SU-DHL-6 (cell line): ENCODE measurements at regions not wholly inside any gene's neighbourhood (a gene's known extent, or its start where the extent isn't known, plus 50 kb on each side); places are given as distances from the start of the nearest gene placed in this dataset.

ENCODE experiments used
- H2AFZ ChIP-seq: fragments of 200-600 bp; sonication (generic); 2 replicates; pipeline ENCODE4 v1.6.1; 2014; ENCODE audit warnings: low read depth, mild to moderate bottlenecking, moderate library complexity, mixed read lengths, antibody characterized with exemption, low read length; ENCODE audit not compliant: severe bottlenecking
- H3F3A ChIP-seq: fragments of 200-600 bp; shearing (Covaris generic); 2 replicates; pipeline ENCODE4 v1.6.0; 2016; ENCODE audit warnings: antibody characterized with exemption, mild to moderate bottlenecking; ENCODE audit not compliant: insufficient read depth
- H3K27ac ChIP-seq: fragments of 200-600 bp; sonication (generic); 2 replicates; pipeline ENCODE4 v1.5.1; 2016; ENCODE audit warnings: low read depth, mild to moderate bottlenecking, low read length, moderate library complexity, mixed read lengths
- H3K27me3 ChIP-seq: fragments of 200-600 bp; sonication (generic), shearing (Covaris generic); 2 replicates; pipeline ENCODE4 v1.6.0; 2014; ENCODE audit warnings: mild to moderate bottlenecking, low read length
- H3K36me3 ChIP-seq: fragments of 200-600 bp; sonication (generic); 2 replicates; pipeline ENCODE4 v1.6.1; 2014; ENCODE audit warnings: mild to moderate bottlenecking, low read length, mixed read lengths
- H3K4me2 ChIP-seq: fragments of 300-600, 200-600 bp; shearing (Covaris generic), sonication (generic); 2 replicates; pipeline ENCODE4 v1.6.0; 2014; ENCODE audit warnings: low read length, low read depth, mild to moderate bottlenecking; ENCODE audit not compliant: poor library complexity, severe bottlenecking
- H3K4me3 ChIP-seq: fragments of 200-600 bp; sonication (generic); 2 replicates; pipeline ENCODE4 v1.5.1; 2014; ENCODE audit warnings: antibody characterized with exemption, low read length, mild to moderate bottlenecking, mixed read lengths; ENCODE audit not compliant: insufficient read depth, poor library complexity, severe bottlenecking
- H3K79me2 ChIP-seq: fragments of 200-600 bp; sonication (generic); 2 replicates; pipeline ENCODE4 v1.6.1; 2014; ENCODE audit warnings: mild to moderate bottlenecking, low read length, moderate library complexity; ENCODE audit not compliant: insufficient read depth
- H3K9ac ChIP-seq: fragments of 200-600 bp; sonication (generic); 2 replicates; pipeline ENCODE4 v1.7.0; 2014; ENCODE audit warnings: mild to moderate bottlenecking, low read length
- H3K9me2 ChIP-seq: fragments of 200-600 bp; sonication (generic); replicated peaks from 2 replicates; pipeline ENCODE4 v1.6.1; 2014; ENCODE audit warnings: low read length; ENCODE audit not compliant: insufficient read depth
- H3K9me3 ChIP-seq: fragments of 200-600 bp; sonication (generic); 2 replicates; pipeline ENCODE4 v1.6.1; 2014; ENCODE audit warnings: low read length, mixed read lengths; ENCODE audit not compliant: insufficient read depth
- H4K20me1 ChIP-seq: fragments of 200-600 bp; sonication (generic); 2 replicates; pipeline ENCODE4 v1.6.1; 2014; ENCODE audit warnings: low read depth, mild to moderate bottlenecking, antibody characterized with exemption, low read length, moderate library complexity, mixed read lengths
- CTCF ChIP-seq: fragments of 200-600 bp; sonication (generic); IDR thresholded peaks from one replicate; pipeline ENCODE4 v1.5.1; 2017; ENCODE audit warnings: antibody characterized with exemption, mild to moderate bottlenecking, low read length, moderate library complexity; ENCODE audit not compliant: insufficient read depth, poor library complexity, severe bottlenecking
- EZH2phosphoT487 ChIP-seq: fragments of 200-600 bp; sonication (generic), shearing (Covaris generic); conservative IDR thresholded peaks from 2 replicates; pipeline ENCODE4 v1.6.1; 2018; ENCODE audit warnings: mild to moderate bottlenecking, antibody characterized with exemption, low read length, moderate library complexity, mixed read lengths

- H3K9ac ChIP-seq = no peak overlapping the region
- H3K36me3 ChIP-seq = no peaks in the 10 kb centered on the region
- no peak overlapping the region for H3K27ac ChIP-seq
Measured at GRCh38 chr9:75803130-75803529, 87.3 kb upstream of the PCSK5 start.

GRCh38 chr9:75810063-75810462, 80.4 kb upstream of the PCSK5 start:
- no peak overlapping the region for H3K27ac ChIP-seq
- no peak overlapping the region for H3K9ac ChIP-seq
- no peaks in the 10 kb centered on the region for H3K36me3 ChIP-seq
- H3K79me2 ChIP-seq = no peaks in the 10 kb centered on the region
- H3K4me3 ChIP-seq = no peak overlapping the region
- no peaks in the 10 kb centered on the region for H3K9me3 ChIP-seq
- H2AFZ ChIP-seq = no peak overlapping the region
- H4K20me1 ChIP-seq = no peaks in the 10 kb centered on the region
- TF ChIP-seq CTCF (no peak), EZH2phosphoT487 (no peak)
- no peaks in the 10 kb centered on the region for H3K27me3 ChIP-seq
- no peaks in the 10 kb centered on the region for H3K9me2 ChIP-seq
- H3F3A ChIP-seq = no peaks in the 10 kb centered on the region
- H3K4me2 ChIP-seq = no peak overlapping the region

More at GRCh38 chr9:75803130-75803529, 87.3 kb upstream of the PCSK5 start:
- Histone ChIP-seq H3F3A (no peaks in the 10 kb centered on the region), H3K27me3 (no peaks in the 10 kb centered on the region), H4K20me1 (no peaks in the 10 kb centered on the region), H3K4me3 (no peak overlapping the region), H2AFZ (no peak overlapping the region), H3K79me2 (no peaks in the 10 kb centered on the region), H3K4me2 (no peak overlapping the region), H3K9me2 (no peaks in the 10 kb centered on the region), H3K9me3 (no peaks in the 10 kb centered on the region)
- TF ChIP-seq EZH2phosphoT487 (no peak), CTCF (no peak)

GRCh38 chr9:75811692-75812091, 78.8 kb upstream of the PCSK5 start:
- Histone ChIP-seq H3K79me2 (no peaks in the 10 kb centered on the region), H3K9ac (no peak overlapping the region), H3F3A (no peaks in the 10 kb centered on the region), H3K4me3 (no peak overlapping the region), H3K27ac (no peak overlapping the region), H3K36me3 (no peaks in the 10 kb centered on the region), H3K27me3 (no peaks in the 10 kb centered on the region), H3K9me2 (no peaks in the 10 kb centered on the region), H2AFZ (no peak overlapping the region), H3K9me3 (no peaks in the 10 kb centered on the region), H4K20me1 (no peaks in the 10 kb centered on the region), H3K4me2 (no peak overlapping the region)
- TF ChIP-seq CTCF = no peak
- no peak for TF ChIP-seq EZH2phosphoT487
